Epithelial cell of prostate (primary cell): ENCODE measurements at regions not wholly inside any gene's neighbourhood (a gene's known extent, or its start where the extent isn't known, plus 50 kb on each side); places are given as distances from the start of the nearest gene placed in this dataset.

ENCODE experiments used
- DNase-seq: peaks from one replicate; pipeline ENCODE4 v3.0.0-alpha.2; 2011; ENCODE audit warnings: low read depth, low spot score
- H3K27ac ChIP-seq: fragments of 450-650 bp; 2 replicates; pipeline ENCODE4 v1.5.1; 2017; ENCODE audit warnings: mild to moderate bottlenecking

DNA sequence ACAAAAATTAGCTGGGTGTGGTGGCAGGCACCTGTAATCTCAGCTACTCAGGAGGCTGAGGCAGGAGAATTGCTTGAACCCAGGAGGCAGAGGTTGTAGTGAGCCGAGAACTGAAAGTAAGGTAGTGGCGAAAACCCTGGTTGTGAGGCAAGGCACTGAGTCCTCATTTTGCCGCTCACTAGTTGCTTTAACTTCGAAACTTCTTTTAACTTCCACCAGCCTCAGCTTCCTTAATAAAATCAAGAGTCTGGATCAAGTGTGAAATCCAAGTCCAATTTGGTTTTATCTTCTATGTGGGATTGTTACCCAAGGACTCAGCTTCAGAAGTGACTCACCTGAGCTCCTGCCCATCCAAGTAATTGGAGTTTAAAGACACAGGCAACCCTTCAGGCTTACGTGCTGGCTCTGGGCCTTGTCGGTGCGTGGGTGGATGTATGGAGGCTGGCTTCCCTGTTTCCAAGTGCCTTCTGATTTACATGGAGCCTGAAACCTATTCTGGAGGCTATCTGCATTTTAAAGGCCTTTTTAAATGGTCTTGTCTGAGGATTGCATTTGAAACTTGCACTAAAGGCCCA lies 374.2 kb upstream of the ID2 start:
- DNase-seq, result no peak
- H3K27ac ChIP-seq, result no peak overlapping the region

DNA sequence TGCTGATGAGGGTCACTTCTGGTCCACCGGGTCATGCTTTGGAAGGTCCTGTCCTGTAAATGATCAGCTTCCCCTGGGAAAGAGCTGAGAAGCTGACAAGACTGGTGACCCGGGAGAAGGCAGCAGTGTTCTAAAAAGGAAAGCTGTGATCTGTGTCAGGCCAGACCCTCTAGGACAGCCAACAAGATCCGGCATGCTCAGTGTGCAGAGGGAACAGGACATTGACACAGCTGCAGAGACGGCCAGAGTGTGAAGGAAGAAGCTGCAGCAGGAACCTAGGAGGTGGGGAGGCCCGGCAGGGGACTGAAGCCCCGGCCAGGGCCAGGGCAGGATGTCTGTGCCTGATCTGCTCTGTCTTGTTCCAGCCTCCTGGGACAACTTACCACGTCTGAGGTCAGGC lies 372.7 kb upstream of the ID2 start:
- H3K27ac ChIP-seq, result no peak overlapping the region
- no peak for DNase-seq

DNA sequence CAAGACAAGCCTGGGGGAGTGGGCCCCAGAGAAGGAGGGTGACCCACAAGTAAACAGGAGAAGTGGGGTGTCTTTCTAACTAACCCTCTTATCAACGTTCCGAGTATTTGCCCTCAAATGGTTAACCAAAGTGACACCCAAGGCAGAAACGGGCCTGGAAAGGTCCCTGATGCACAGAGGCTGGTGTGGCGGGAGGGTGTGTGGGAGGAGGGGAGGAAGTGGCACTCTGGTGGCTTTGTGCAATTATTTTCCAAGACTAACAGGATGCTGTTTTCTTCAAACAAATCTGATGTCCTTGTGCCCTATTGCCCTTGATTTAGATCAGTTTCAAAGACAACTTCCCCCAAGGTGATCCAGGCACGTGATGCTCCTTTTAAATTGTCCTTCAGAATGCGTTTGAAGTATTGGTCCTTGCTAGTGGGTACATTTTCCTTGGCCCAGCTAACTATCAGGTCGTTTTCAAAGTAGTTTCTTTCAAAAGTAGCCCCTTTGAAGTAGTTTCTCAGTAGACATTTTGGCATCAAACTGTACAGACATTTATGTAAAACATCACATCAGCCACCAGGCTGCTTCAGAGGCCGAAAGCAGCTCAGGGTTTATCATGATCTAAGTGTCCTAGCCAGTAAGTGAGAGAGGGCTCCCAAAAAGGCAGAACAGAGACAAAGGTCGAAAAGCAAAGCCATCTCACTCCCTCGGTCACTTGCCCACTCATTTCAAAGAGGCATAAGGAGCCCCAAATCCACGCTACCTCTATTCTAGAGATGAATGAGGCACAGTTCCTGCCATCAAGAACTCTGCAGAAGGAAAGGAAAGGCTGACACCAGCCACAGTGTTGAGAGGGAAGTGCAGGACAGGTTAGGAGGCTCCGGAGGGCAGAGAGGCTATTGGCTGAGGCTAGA lies 371.1 kb upstream of the ID2 start:
- H3K27ac ChIP-seq, result no peak overlapping the region
- no peak for DNase-seq

DNA sequence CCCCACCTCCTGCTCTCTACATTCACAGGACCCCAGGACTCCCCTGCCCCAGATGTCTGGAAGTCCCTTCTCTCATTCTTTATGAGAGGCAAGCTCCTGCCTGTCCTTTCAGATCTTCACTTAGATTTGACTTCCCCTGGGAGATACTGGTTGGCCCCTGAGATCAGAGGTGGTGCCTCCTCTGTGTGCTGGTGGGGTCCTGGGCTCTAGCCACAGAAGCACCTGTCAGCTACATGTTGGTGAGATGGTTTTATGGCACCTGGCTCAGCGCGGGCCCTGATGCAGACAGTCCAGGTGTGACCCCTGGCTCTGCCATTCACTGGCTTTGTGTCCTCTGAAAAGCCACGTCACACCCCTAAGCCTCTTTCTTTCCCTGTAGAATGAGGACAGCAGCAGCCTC lies 369.6 kb upstream of the ID2 start:
- DNase-seq, result no peak
- no peak overlapping the region for H3K27ac ChIP-seq

DNA sequence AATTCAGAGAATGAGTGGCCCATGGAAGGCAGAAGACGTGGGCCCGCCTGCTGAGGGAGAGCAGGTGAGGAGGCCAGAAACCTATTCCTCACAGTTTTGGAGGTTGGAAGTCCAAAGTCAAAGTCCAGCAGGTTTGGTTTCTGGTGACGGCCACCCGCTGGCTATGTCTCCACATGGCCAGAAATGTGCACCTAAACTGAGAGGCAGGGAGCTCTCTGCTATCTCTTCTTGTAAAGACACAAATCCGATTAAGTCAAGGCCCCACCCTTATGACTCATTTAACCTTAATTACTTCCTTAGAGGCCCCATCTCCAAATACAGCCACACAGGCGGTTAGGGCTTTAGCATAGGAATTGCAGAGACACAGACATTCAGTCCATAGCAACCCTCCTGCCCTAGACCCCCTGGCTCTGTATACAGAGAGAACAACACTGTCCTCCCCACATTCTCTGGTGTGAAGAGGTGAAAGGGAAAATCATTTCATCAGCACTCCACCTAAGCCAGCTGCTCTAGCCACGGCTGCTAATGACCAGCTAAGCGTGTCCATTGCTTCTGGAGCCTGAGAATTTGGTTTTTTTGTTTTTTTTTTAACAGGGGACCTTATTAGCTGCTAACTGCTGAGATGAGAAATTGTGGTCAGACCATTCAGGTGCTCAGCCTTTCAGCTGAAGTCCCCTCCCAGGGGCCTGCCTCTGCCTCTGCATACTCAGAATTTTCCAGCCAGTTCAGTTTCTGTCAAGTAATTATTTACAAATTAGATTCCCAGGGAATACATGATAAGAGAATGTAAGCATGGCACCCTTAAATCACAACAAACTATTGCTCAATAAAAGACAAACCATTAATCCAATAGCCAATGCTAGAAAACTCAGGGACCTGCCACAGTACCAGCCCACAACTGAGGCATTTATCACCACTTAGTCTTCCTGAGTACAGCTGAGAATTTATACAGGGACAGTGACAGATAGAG lies 368.7 kb upstream of the ID2 start:
- no peak for DNase-seq
- no peak overlapping the region for H3K27ac ChIP-seq

DNA sequence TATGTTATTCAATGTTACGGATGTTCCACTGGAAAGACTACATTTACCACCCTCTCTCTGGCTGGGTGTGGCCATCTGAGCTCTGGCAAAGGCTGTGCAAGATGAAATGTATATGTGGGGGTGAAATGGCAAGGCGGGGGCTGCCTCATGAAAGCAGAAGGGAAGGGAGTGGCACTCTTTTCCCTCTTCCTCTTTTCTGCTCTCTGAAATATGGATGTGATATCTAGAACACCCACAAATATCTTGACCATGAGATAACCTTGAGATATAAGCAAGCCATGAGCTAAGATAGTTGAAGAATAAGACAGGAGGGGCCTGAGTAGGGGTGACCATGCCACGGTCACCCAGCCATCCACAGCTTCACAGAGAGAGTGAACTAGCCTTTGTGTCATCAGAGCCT lies 367.8 kb upstream of the ID2 start:
- H3K27ac ChIP-seq, result no peak overlapping the region
- no peak for DNase-seq

DNA sequence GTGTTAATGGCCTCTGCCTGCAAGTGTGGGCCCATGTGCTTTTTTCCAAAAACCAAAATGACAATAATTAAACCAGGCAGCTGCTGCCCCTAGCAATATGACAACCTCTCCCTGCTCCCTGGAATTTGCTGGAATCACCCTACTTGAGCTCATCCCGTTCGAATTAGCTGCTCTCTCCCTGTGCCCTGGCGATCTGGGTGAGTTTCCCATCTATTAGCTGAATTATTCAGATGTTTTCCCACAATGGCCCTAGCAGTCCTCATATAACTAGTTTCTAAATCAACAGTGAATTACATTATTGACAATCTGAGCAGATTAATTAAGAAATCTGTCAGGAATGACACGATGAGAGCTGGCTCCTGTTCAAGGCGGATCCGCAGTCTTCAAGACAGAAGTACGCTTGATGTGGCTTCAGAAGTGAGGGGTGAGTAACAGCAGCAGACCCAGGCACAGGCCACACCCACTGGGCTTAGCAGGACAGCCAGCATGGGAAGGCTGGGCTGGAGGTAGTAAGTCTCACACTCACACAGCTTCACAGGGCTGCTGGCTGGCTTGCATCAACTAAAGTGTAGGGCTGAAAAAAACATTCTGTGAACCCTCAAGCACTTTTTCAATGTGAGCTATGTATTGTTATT lies 366.2 kb upstream of the ID2 start:
- DNase-seq, result no peak
- H3K27ac ChIP-seq, result no peak overlapping the region

DNA sequence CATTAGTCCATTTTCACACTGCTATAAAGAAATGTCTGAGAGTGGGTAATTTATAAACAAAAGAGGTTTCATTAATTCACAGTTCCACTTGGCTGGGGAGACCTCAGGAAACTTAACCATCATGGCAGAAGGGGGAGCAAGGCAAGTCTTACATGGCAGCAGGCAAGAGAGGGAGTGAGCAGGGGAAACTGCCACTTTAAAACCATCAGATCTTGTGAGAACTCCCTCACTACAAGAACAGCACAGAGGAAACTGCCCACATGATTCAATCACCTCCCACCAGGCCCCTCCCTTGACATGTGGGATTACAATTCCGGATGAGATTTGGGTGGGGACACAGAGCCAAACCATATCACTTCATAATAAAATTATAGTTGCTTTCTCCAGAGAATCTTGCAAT lies 365.5 kb upstream of the ID2 start:
- DNase-seq, result no peak
- no peak overlapping the region for H3K27ac ChIP-seq

DNA sequence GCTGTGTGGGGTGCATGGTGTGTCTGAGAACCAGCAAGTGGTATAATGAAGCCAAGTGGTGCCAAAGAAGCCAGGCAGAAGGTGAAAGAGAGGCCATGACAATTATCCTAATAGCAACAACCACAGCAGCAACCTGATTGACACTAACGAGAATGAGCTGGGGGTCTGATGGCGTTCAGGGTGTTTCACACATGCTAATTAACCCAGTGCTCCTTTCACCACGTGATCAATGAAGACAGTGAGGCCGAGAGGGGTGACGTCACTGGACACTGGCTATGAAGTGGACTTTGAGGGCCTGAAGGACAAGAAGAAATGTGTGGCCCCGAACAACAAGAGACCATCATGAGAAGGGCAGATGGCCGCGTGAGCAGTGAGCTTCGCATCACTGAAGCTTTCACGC lies 364.4 kb upstream of the ID2 start:
- H3K27ac ChIP-seq, result no peak overlapping the region
- no peak for DNase-seq

DNA sequence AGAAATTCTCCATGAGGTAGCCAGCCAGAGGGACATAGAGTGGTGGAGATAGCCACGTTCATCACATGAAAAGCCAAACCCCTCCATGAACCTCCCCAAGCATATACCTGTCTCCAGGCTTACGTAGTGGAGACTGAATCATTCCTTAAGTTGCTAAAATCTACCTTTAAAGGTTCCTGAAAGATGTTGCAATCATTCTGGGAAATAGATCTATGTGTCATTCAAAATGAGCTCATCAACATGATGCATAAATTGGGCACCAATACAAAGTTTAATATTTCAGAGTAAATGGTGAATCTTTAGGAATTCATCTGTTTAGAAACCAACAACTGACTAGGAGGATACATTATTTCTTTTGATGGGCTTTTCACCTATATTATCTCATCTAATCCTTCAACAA lies 362.6 kb upstream of the ID2 start:
- peak; percentile 43 for DNase-seq
- no peak overlapping the region for H3K27ac ChIP-seq

DNA sequence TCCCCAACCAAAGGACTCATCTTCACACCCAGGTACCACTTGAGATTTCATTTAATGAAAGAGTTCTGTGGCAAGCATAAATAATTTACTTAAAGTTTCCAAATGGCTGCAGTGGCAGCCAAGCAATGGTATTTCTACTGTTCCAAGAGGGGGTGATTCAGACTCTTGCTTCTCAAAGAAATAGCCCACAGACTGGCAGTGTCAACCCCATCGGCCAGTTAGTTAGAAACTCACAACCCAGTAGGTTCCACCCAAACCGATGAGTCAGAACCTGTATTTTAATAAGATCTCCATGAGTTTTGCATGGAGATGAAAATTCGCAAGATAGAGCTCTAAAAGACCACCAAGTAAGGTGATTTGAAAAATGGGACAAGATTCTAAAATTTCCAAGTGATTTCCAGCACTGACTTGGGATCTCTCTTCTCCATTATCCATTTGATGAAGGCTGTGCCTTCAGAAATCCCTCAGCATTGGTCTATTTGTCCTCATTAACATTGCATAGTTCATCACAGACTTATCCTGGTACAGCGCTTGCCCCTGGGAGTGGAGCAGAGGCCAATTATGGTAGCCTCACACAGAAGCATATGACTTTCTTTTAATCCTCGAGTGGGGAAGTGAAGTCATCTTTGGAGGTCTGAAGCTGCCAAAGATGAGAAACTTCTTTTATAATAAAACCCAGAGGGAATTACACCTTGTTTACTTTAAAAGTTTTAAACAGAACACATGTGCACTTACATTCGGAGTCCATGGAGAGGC lies 361.4 kb upstream of the ID2 start:
- no peak for DNase-seq
- no peak overlapping the region for H3K27ac ChIP-seq

DNA sequence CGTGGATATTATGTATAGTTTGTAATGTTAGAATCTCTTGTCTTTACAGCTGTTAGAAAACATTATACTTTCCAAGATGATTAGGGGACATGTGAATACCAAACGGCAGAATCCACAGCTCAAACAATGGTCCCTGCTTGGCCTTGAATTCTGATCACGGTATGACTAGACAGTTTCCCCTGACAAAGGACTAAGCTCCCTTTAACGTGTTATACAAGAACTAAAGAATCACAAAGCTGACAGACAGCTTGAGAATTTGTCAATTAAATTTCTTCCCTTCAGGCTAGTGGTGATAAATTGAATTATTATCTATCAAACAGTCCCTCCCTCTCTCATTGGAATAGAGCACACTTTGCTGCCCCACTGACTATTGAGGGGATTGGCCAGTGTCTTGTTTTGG lies 359.2 kb upstream of the ID2 start:
- no peak overlapping the region for H3K27ac ChIP-seq
- no peak for DNase-seq

DNA sequence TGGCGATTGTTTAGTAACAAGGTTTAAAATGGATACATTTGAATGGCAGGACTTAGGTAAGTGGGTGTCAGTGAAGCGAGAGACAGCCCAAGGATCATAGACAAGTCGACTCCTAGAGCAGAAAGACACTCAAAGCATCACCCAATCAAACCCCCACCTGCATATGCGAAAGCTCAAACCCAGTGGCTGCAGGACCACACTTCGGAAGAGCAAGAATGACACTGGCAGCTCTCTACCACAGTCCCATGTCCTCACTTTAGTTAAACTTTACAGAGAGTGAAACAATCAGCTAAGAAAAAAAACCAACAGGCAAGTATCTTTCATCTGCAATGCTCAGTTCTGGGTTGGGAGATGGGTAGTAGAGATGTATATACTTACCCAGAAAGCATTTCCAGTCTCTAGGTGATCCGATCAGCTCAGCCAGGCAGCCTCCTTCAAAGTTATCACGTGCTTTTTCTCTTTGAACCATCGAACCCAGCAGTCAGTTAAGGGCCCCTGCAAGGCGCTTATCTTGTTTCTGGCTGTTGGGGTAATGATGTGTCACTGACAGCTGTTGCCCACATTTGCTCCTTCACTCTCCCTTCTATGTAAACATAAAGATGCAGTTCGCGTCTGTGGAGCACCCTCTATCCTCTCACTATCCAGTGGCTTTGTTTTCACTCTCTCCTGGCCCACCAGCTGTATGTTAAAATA lies 357.5 kb upstream of the ID2 start:
- DNase-seq, result no peak

DNA sequence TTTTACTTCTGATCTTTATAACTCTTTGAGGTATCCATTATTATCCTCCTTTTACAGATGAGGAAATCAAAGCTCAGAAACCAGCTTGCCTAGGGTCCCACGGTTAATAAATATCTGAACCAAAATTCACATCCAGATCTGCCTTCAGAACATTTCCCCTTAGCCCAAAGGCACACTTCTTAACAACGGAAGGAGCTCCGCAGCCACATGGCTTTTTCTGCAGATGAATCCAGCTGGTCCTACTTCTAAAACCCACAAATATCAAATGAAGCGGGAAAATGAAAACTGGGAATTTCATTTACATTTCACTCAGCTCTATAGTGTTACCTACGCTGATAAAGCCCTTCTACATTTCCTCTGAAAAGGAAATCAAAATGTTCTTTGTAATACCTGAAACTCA lies 357.0 kb upstream of the ID2 start:
- H3K27ac ChIP-seq, result no peak overlapping the region
- no peak for DNase-seq

More for the DNA sequence above, 357.5 kb upstream of the ID2 start:
- no peak overlapping the region for H3K27ac ChIP-seq

DNA sequence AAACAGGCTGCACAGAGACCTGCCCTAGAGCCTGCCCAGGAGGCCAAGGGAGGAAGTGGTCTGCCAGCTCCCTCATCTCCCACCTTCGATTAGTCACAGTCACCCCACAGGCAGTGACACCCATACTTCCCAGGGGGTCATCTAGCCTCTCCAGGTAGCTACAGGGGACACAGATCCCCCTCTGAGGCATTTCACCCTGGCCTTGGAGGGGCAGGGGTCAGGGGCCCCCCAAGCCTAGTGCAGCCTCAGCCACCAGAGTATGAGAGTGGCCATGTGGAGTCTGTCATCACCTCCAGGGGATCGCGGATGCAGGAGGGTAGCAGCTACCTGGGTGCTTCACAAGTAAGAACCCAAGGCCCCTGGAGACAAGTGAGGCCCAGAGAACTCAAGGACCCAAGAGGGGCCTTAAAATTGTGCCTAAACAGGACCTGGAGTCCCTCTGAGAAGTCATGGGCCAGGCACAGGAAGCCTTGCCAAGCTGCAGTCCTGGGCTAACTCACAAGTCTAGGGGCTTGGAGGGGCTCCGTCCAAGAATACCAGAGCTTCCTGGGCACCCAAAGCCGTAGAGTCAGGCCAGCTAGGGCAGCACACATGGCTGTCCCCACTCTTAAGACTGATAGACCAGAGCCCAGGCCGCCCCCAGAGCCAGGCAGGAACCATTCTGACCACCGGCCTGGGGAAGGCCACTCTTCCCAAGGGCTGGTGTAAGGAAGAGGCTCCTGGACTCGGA lies 354.3 kb upstream of the ID2 start:
- no peak for DNase-seq
- H3K27ac ChIP-seq, result no peak overlapping the region

DNA sequence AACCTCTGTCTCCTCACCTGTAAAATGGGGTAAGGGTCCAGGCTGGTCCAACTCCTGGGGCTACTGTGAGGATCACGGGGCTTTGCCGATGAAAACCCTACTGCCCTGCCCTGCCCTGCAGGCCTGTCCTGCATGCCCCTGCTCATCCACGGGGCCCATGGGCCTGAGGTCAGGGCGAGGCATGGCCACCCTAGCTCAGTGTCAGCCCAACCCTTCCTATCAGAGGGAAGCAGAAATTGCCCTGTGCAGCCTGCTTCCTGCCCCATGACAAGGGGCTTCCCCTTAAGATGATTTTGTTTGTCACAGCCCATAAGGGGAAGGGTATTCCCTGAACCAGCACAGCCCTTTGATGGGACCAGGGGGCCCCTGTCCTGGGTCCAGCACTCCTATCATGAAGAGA lies 353.6 kb upstream of the ID2 start:
- H3K27ac ChIP-seq, result no peak overlapping the region
- DNase-seq, result no peak

DNA sequence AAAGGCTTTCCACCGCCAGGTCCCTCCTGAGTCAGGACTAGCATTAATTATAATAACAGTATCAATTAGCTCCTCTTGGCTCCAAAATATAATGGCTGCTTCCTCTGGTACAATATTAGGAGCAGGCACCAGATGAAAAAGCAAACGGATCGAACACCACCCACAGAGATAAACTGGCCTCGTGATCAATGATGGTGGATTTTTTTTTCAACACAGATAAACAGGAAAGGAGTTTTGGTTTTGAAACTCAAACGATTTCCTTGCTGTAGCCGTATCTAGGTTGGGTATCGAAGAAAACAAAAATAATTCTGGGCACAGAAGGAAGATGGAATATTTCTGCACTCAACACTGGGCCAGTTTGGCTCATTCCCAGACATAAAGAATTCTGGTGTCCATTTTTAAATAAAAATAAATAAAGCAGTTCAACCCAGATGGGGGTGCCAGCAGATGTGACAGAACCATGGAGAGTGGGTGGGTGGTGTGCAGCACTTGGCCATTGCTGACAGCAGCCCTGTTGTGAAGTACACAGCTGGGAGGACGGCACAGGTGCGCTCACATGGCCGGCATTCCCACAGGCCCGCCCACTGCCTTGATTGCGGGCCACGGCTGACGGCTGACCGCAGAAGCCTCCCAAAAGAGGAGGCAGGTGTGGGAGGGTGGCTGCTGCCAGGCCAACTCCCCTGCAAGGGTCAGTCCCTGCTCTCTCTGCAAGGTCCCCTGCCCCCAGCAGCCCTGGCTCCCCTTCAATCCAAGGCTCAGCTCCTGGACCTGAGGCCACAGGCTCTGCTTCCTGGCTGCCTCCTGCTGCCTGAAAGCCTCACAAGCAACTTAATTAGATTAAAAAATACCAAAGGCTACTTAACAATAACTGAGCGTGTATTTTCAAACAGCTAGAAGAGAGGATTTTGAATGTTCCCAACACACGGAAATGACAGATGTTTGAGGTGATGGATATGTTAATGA lies 351.9 kb upstream of the ID2 start:
- no peak overlapping the region for H3K27ac ChIP-seq
- DNase-seq, result no peak
